GM12878 (cell line): ENCODE measurements at regions not wholly inside any gene's neighbourhood (a gene's known extent, or its start where the extent isn't known, plus 50 kb on each side); places are given as distances from the start of the nearest gene placed in this dataset.

Source experiments
- ATAC-seq: fragments of 200-7000 bp; cut with Tn5 transposase; 3 replicates; pipeline ENCODE4 v1.9.1; 2020; ENCODE audit warnings: mild to moderate bottlenecking, moderate library complexity
- BruUV-seq: library from RNA; stranded (reverse); fragments of 400-500 nt; replicated peaks from 2 replicates; lab custom pipeline; 2021; lab: Mats Ljungman, UMichigan
- CTCF ChIA-PET: fragments of 300-600 bp; sonication (Branson Sonifier 250); formaldehyde crosslinking; extraction: SDS; loops from one replicate; lab custom pipeline; 2021; ENCODE audit warnings: inconsistent platforms; lab: Yijun Ruan, JAX
- POLR2A ChIA-PET: fragments of 350-600 bp; formaldehyde crosslinking; extraction: SDS; loops from one replicate; lab custom pipeline; 2021; ENCODE audit warnings: inconsistent platforms; lab: Charles Lee
- RAD21 ChIA-PET: fragments of 300-600 bp; sonication (Branson Sonifier 250); formaldehyde crosslinking; loops from one replicate; lab custom pipeline; 2023; ENCODE audit warnings: antibody characterized with exemption; ENCODE audit not compliant: unreplicated experiment; lab: Charles Lee
- SMC1A ChIA-PET: fragments of 300-600 bp; sonication (Branson Sonifier 250); formaldehyde crosslinking; loops from one replicate; lab custom pipeline; 2023; ENCODE audit not compliant: unreplicated experiment, uncharacterized antibody; lab: Charles Lee
- DNase-seq: peaks from one replicate; pipeline ENCODE4 v3.0.0-alpha.2; 2011; ENCODE audit warnings: low read depth, low spot score
- FAIRE-seq: peaks from 3 replicates; lab custom pipeline; 2011; peaks lifted over from hg19 to GRCh38; lab: Jason Lieb, UNC
- H2AFZ ChIP-seq: 2 replicates; pipeline ENCODE4 v1.6.0; 2011; ENCODE audit warnings: low read depth, low read length, control low read depth; ENCODE audit not compliant: control insufficient read depth
- H3K27ac ChIP-seq: 2 replicates; pipeline ENCODE4 v1.5.1; 2011; ENCODE audit warnings: control low read depth; ENCODE audit not compliant: control insufficient read depth, insufficient read depth
- H3K27me3 ChIP-seq, 2 experiments: replicated peaks in 1 of 2; 2 replicates each; pipeline versions ENCODE4 v1.6.0 to v1.6.1; 2011; ENCODE audit warnings: low read length in 1 of 2; ENCODE audit not compliant: control insufficient read depth in 2 of 2, insufficient read depth in 2 of 2
- H3K36me3 ChIP-seq, 2 experiments: 2 replicates each; pipeline ENCODE4 v1.5.1; 2011; ENCODE audit warnings: low read length in 1 of 2; ENCODE audit not compliant: control insufficient read depth in 2 of 2, insufficient read depth in 2 of 2
- H3K4me1 ChIP-seq: 2 replicates; pipeline ENCODE4 v1.6.1; 2011; ENCODE audit warnings: mild to moderate bottlenecking, low read length, moderate library complexity, mixed read lengths; ENCODE audit not compliant: control insufficient read depth, insufficient read depth
- H3K4me2 ChIP-seq: 2 replicates; pipeline ENCODE4 v1.6.0; 2011; ENCODE audit warnings: control low read depth; ENCODE audit not compliant: control insufficient read depth, insufficient read depth
- H3K4me3 ChIP-seq: fragments of 200-600 bp; sonication (generic); 2 replicates; pipeline ENCODE4 v1.5.1; 2016
- H3K79me2 ChIP-seq: 2 replicates; pipeline ENCODE4 v1.6.0; 2011; ENCODE audit warnings: low read length; ENCODE audit not compliant: control insufficient read depth, insufficient read depth
- H3K9ac ChIP-seq: 2 replicates; pipeline ENCODE4 v1.8.0; 2011; ENCODE audit warnings: low read length, control low read depth, mixed read lengths; ENCODE audit not compliant: control insufficient read depth, insufficient read depth
- H3K9me3 ChIP-seq: replicated peaks from 3 replicates; pipeline ENCODE4 v1.5.1; 2011; ENCODE audit warnings: mild to moderate bottlenecking, low read length; ENCODE audit not compliant: control insufficient read depth, insufficient read depth
- H4K20me1 ChIP-seq: 2 replicates; pipeline ENCODE4 v1.6.0; 2011; ENCODE audit not compliant: control insufficient read depth, insufficient read depth
- BRCA1 ChIP-seq: IDR thresholded peaks from 2 replicates; pipeline ENCODE4 v1.6.1; 2011; ENCODE audit warnings: low read depth, low read length, improper control_type of control experiment
- CHD1 ChIP-seq: IDR thresholded peaks from 2 replicates; pipeline ENCODE4 v1.6.1; 2012; ENCODE audit warnings: low read depth, low read length, improper control_type of control experiment
- DPF2 ChIP-seq: fragments of 450-650 bp; IDR thresholded peaks from 2 replicates; pipeline ENCODE4 v1.6.1; 2017; ENCODE audit warnings: mild to moderate bottlenecking
- GABPA ChIP-seq: IDR thresholded peaks from 2 replicates; pipeline ENCODE4 v1.6.1; 2014; ENCODE audit warnings: antibody characterized with exemption, low read depth, mild to moderate bottlenecking, inconsistent platforms
- IKZF1 ChIP-seq: fragments of 450-650 bp; conservative IDR thresholded peaks from 2 replicates; pipeline ENCODE4 v1.6.1; 2017; ENCODE audit warnings: antibody characterized with exemption, mild to moderate bottlenecking
- NR2C2 ChIP-seq: IDR thresholded peaks from 2 replicates; pipeline ENCODE4 v1.6.1; 2011; ENCODE audit warnings: borderline replicate concordance, low read depth; ENCODE audit not compliant: control insufficient read depth, insufficient read length
- SRF ChIP-seq, 2 experiments: IDR thresholded peaks; 2 replicates each; pipeline ENCODE4 v1.6.1; 2011; ENCODE audit warnings: low read depth in 2 of 2, low read length in 2 of 2, mild to moderate bottlenecking in 1 of 2, moderate library complexity in 1 of 2
- STAT1 ChIP-seq: fragments of 450-650 bp; conservative IDR thresholded peaks from 2 replicates; pipeline ENCODE4 v1.6.1; 2014; ENCODE audit warnings: antibody characterized with exemption, mild to moderate bottlenecking
- SUPT20H ChIP-seq: IDR thresholded peaks from 2 replicates; pipeline ENCODE4 v1.6.1; 2011; ENCODE audit warnings: low read depth, mild to moderate bottlenecking, low read length, moderate library complexity, borderline replicate concordance; ENCODE audit not compliant: control insufficient read depth
- TARDBP ChIP-seq: IDR thresholded peaks from 2 replicates; pipeline ENCODE4 v1.6.1; 2016; ENCODE audit warnings: borderline replicate concordance
- TCF12 ChIP-seq: IDR thresholded peaks from 2 replicates; pipeline ENCODE4 v1.6.1; 2011; ENCODE audit warnings: low read depth, mild to moderate bottlenecking, low read length
- WGBS: methylation state at CpG from one replicate; pipeline ENCODE4 v1.1.6; 2016; ENCODE audit warnings: low lambda C conversion rate; ENCODE audit not compliant: insufficient replicate concordance, insufficient coverage; ENCODE audit errors: missing lambda C conversion rate; 5-methylcytosine and 5-hydroxymethylcytosine counted together
- in situ Hi-C: fragments of 300-500 bp; cut with MboI; formaldehyde crosslinking; loops from 9 replicates; pipeline ENCODE4 v1.14.3; 2018; ENCODE audit warnings: mixed read lengths
- intact Hi-C: fragments of 100-400 bp; cut with micrococcal nuclease; formaldehyde crosslinking; loops from one replicate; pipeline ENCODE4 v1.14.2; 2022; ENCODE audit not compliant: unreplicated experiment
- TF ChIP-seq, protein P1 (sequence below): fragments of 450-650 bp; IDR thresholded peaks from 2 replicates; pipeline ENCODE4 v1.6.1; 2018; ENCODE audit warnings: mild to moderate bottlenecking, low read depth, moderate library complexity; ENCODE audit not compliant: partially characterized antibody
- TF ChIP-seq, protein P2 (sequence below): fragments of 450-650 bp; IDR thresholded peaks from 2 replicates; pipeline ENCODE4 v1.6.1; 2017; ENCODE audit warnings: mild to moderate bottlenecking, moderate library complexity
- TF ChIP-seq, protein P3 (sequence below): fragments of 450-650 bp; IDR thresholded peaks from 2 replicates; pipeline ENCODE4 v1.6.1; 2016; ENCODE audit warnings: mild to moderate bottlenecking

DNA sequence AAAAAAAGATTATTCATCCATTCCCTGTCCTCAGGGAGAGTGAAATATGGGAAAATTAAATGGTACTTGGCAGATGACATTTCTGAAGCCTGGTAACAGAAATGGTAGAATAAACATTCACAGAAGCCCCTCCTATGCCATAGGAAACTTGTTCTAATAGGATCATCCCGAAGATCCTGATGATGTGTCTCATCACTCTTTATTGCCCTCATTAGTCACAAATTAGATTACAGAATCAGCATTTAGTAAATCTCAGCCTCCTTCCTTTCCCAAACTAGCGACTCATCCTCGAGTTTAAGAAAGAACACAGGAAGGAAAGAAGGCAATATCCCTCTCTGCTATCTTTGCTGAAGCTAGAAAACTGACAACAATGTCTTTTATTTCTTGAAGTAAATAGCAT, 154.4 kb downstream of the TMEM200A start:
- in situ Hi-C loops (no loop called here), intact Hi-C loops (no loop called here)
- H3K9me3 ChIP-seq, result no peaks in the 10 kb centered on the region; the same call in 2 of the 3 replicates
- H3K4me2 ChIP-seq, result no peak overlapping the region
- FAIRE-seq, result no peak
- H3K4me1 ChIP-seq, result peaks cover 4% of the 10 kb centered on the region; the same call in 1 of the 2 replicates
- H3K4me3 ChIP-seq, result no peak overlapping the region
- ChIA-PET SMC1A (interaction anchor here (1.0 kb wide), 2 partner anchors 10 to 134 kb away, joined by 3 read pairs; no protein-coding TSS in a partner anchor), CTCF (no interaction called here), RAD21 (no interaction called here), POLR2A (no interaction called here)
- WGBS, result 17% methylated on average over 3 of the region's 3 CpGs
- no TSS peak for BruUV-seq
- no peak for ATAC-seq
- H4K20me1 ChIP-seq, result no peaks in the 10 kb centered on the region
- TF ChIP-seq SRF (IDR thresholded peaks at IDR 0.05; ENCODE audit: low read depth in 2 of 2, low read length in 2 of 2) (no peak), IKZF1 (no peak), TARDBP (no peak), GABPA (no peak), BRCA1 (no peak), CHD1 (no peak), STAT1 (no peak), SUPT20H (no peak), DPF2 (no peak), NR2C2 (no peak), TCF12 (no peak)
- TF ChIP-seq, protein P1, sequence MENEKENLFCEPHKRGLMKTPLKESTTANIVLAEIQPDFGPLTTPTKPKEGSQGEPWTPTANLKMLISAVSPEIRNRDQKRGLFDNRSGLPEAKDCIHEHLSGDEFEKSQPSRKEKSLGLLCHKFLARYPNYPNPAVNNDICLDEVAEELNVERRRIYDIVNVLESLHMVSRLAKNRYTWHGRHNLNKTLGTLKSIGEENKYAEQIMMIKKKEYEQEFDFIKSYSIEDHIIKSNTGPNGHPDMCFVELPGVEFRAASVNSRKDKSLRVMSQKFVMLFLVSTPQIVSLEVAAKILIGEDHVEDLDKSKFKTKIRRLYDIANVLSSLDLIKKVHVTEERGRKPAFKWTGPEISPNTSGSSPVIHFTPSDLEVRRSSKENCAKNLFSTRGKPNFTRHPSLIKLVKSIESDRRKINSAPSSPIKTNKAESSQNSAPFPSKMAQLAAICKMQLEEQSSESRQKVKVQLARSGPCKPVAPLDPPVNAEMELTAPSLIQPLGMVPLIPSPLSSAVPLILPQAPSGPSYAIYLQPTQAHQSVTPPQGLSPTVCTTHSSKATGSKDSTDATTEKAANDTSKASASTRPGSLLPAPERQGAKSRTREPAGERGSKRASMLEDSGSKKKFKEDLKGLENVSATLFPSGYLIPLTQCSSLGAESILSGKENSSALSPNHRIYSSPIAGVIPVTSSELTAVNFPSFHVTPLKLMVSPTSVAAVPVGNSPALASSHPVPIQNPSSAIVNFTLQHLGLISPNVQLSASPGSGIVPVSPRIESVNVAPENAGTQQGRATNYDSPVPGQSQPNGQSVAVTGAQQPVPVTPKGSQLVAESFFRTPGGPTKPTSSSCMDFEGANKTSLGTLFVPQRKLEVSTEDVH, result no peak
- TF ChIP-seq, protein P2, sequence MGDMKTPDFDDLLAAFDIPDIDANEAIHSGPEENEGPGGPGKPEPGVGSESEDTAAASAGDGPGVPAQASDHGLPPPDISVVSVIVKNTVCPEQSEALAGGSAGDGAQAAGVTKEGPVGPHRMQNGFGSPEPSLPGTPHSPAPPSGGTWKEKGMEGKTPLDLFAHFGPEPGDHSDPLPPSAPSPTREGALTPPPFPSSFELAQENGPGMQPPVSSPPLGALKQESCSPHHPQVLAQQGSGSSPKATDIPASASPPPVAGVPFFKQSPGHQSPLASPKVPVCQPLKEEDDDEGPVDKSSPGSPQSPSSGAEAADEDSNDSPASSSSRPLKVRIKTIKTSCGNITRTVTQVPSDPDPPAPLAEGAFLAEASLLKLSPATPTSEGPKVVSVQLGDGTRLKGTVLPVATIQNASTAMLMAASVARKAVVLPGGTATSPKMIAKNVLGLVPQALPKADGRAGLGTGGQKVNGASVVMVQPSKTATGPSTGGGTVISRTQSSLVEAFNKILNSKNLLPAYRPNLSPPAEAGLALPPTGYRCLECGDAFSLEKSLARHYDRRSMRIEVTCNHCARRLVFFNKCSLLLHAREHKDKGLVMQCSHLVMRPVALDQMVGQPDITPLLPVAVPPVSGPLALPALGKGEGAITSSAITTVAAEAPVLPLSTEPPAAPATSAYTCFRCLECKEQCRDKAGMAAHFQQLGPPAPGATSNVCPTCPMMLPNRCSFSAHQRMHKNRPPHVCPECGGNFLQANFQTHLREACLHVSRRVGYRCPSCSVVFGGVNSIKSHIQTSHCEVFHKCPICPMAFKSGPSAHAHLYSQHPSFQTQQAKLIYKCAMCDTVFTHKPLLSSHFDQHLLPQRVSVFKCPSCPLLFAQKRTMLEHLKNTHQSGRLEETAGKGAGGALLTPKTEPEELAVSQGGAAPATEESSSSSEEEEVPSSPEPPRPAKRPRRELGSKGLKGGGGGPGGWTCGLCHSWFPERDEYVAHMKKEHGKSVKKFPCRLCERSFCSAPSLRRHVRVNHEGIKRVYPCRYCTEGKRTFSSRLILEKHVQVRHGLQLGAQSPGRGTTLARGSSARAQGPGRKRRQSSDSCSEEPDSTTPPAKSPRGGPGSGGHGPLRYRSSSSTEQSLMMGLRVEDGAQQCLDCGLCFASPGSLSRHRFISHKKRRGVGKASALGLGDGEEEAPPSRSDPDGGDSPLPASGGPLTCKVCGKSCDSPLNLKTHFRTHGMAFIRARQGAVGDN, result no peak
- TF ChIP-seq, protein P3, sequence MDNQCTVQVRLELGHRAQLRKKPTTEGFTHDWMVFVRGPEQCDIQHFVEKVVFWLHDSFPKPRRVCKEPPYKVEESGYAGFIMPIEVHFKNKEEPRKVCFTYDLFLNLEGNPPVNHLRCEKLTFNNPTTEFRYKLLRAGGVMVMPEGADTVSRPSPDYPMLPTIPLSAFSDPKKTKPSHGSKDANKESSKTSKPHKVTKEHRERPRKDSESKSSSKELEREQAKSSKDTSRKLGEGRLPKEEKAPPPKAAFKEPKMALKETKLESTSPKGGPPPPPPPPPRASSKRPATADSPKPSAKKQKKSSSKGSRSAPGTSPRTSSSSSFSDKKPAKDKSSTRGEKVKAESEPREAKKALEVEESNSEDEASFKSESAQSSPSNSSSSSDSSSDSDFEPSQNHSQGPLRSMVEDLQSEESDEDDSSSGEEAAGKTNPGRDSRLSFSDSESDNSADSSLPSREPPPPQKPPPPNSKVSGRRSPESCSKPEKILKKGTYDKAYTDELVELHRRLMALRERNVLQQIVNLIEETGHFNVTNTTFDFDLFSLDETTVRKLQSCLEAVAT, result no peak
- no peak overlapping the region for H3K27ac ChIP-seq
- H3K36me3 ChIP-seq, result no peaks in the 10 kb centered on the region
- DNase-seq, result no peak
- H3K79me2 ChIP-seq, result no peaks in the 10 kb centered on the region
- H2AFZ ChIP-seq, result no peak overlapping the region
- no peak overlapping the region for H3K9ac ChIP-seq
- H3K27me3 ChIP-seq, result no peaks in the 10 kb centered on the region
